IMR-90 (cell line): ENCODE measurements at regions not wholly inside any gene's neighbourhood (a gene's known extent, or its start where the extent isn't known, plus 50 kb on each side); places are given as distances from the start of the nearest gene placed in this dataset.

Experiments
- ATAC-seq: fragments of 200-7000 bp; cut with Tn5 transposase; 2 replicates; pipeline ENCODE4 v1.9.1; 2020; ENCODE audit warnings: low read depth, mild to moderate bottlenecking, moderate library complexity
- BruUV-seq: library from RNA; stranded (reverse); fragments of 400-500 nt; replicated peaks from 2 replicates; lab custom pipeline; 2021; lab: Mats Ljungman, UMichigan
- CTCF ChIA-PET: fragments of 300-600 bp; formaldehyde crosslinking; extraction: SDS; loops from one replicate; lab custom pipeline; 2021; ENCODE audit warnings: antibody characterized with exemption; lab: Yijun Ruan, JAX
- POLR2A ChIA-PET: fragments of 300-600 bp; sonication (Branson Sonifier 250); formaldehyde crosslinking; loops from one replicate; lab custom pipeline; 2022; ENCODE audit warnings: antibody characterized with exemption; ENCODE audit not compliant: unreplicated experiment; lab: Charles Lee
- DNase-seq: peaks from one replicate; pipeline ENCODE4 v3.0.0; 2013
- H2AFZ ChIP-seq: replicated peaks from 2 replicates; pipeline ENCODE3; 2013; ENCODE audit warnings: low read length, mild to moderate bottlenecking; ENCODE audit not compliant: poor library complexity
- H2AK5ac ChIP-seq: 2 replicates; pipeline ENCODE4 v1.6.1; 2013; ENCODE audit warnings: low read depth, low read length, inconsistent platforms
- H2AK9ac ChIP-seq: replicated peaks from 2 replicates; pipeline ENCODE3; 2013; ENCODE audit warnings: mild to moderate bottlenecking, low read depth, low read length, moderate library complexity; ENCODE audit not compliant: poor library complexity
- H2BK120ac ChIP-seq: 2 replicates; pipeline ENCODE4 v1.6.1; 2013; ENCODE audit warnings: low read depth, low read length, inconsistent platforms
- H2BK15ac ChIP-seq: 3 replicates; pipeline ENCODE4 v1.6.1; 2013; ENCODE audit warnings: low read depth, low read length, inconsistent platforms
- H2BK20ac ChIP-seq: 2 replicates; pipeline ENCODE4 v1.6.1; 2013; ENCODE audit warnings: low read depth, mild to moderate bottlenecking, inconsistent platforms, low read length, moderate library complexity
- H2BK5ac ChIP-seq: 2 replicates; pipeline ENCODE4 v1.6.1; 2013; ENCODE audit warnings: mild to moderate bottlenecking, low read depth, low read length, inconsistent platforms; ENCODE audit not compliant: poor library complexity, severe bottlenecking
- H3K14ac ChIP-seq: replicated peaks from 2 replicates; pipeline ENCODE4 v1.6.1; 2013; ENCODE audit warnings: low read depth, low read length, inconsistent platforms
- H3K18ac ChIP-seq: 2 replicates; pipeline ENCODE4 v1.6.1; 2013; ENCODE audit warnings: low read depth, low read length, control low read depth
- H3K23ac ChIP-seq: 2 replicates; pipeline ENCODE4 v1.6.1; 2013; ENCODE audit warnings: low read depth, low read length, inconsistent platforms
- H3K27ac ChIP-seq: 2 replicates; pipeline ENCODE4 v1.5.1; 2013; ENCODE audit warnings: mild to moderate bottlenecking, control low read depth, low read length; ENCODE audit not compliant: insufficient read depth
- H3K27me3 ChIP-seq: 2 replicates; pipeline ENCODE4 v1.6.1; 2013; ENCODE audit warnings: low read length; ENCODE audit not compliant: control insufficient read depth, insufficient read depth
- H3K36me3 ChIP-seq: 2 replicates; pipeline ENCODE4 v1.6.1; 2013; ENCODE audit warnings: low read length, mixed read lengths; ENCODE audit not compliant: control insufficient read depth, insufficient read depth
- H3K4ac ChIP-seq: 2 replicates; pipeline ENCODE4 v1.6.1; 2013; ENCODE audit warnings: low read depth, low read length, inconsistent platforms
- H3K4me1 ChIP-seq: 2 replicates; pipeline ENCODE4 v1.6.1; 2013; ENCODE audit warnings: low read length, mixed read lengths; ENCODE audit not compliant: control insufficient read depth, insufficient read depth
- H3K4me2 ChIP-seq: 2 replicates; pipeline ENCODE4 v1.6.1; 2013; ENCODE audit warnings: low read depth, mild to moderate bottlenecking, control low read depth, low read length, moderate library complexity
- H3K4me3 ChIP-seq: 2 replicates; pipeline ENCODE4 v1.5.1; 2013; ENCODE audit warnings: low read depth, mild to moderate bottlenecking, control low read depth, low read length, moderate library complexity; ENCODE audit not compliant: insufficient read depth
- H3K56ac ChIP-seq: 2 replicates; pipeline ENCODE4 v1.6.1; 2013; ENCODE audit warnings: low read length, inconsistent platforms; ENCODE audit not compliant: insufficient read depth; ENCODE audit errors: extremely low read depth
- H3K79me1 ChIP-seq, 2 experiments: 2 replicates each; pipeline ENCODE4 v1.6.1; 2013; ENCODE audit warnings: low read length in 2 of 2, inconsistent platforms in 1 of 2, low read depth in 1 of 2
- H3K9ac ChIP-seq: 2 replicates; pipeline ENCODE4 v1.6.1; 2013; ENCODE audit warnings: low read depth, low read length, control low read depth
- H3K9me1 ChIP-seq: 2 replicates; pipeline ENCODE4 v1.6.1; 2013; ENCODE audit warnings: low read length, inconsistent platforms; ENCODE audit not compliant: insufficient read depth
- H3K9me3 ChIP-seq: 2 replicates; pipeline ENCODE4 v1.6.1; 2013; ENCODE audit warnings: low read length; ENCODE audit not compliant: control insufficient read depth, insufficient read depth
- H4K20me1 ChIP-seq: 2 replicates; pipeline ENCODE4 v1.6.1; 2013; ENCODE audit warnings: low read length, inconsistent platforms; ENCODE audit not compliant: insufficient read depth
- H4K5ac ChIP-seq: 2 replicates; pipeline ENCODE4 v1.6.1; 2013; ENCODE audit warnings: mild to moderate bottlenecking, low read depth, low read length, control low read depth
- H4K8ac ChIP-seq, 2 experiments: 2 replicates each; pipeline ENCODE4 v1.6.1; 2013; ENCODE audit warnings: low read depth in 2 of 2, low read length in 2 of 2, control low read depth in 1 of 2, inconsistent platforms in 1 of 2
- H4K91ac ChIP-seq: 2 replicates; pipeline ENCODE4 v1.6.1; 2013; ENCODE audit warnings: low read depth, low read length, inconsistent platforms; ENCODE audit not compliant: insufficient read depth
- BHLHE40 ChIP-seq: fragments of 150-350 bp; IDR thresholded peaks from 2 replicates; pipeline ENCODE4 v1.6.1; 2016; ENCODE audit warnings: mild to moderate bottlenecking, low read depth, low read length
- CEBPB ChIP-seq: IDR thresholded peaks from 2 replicates; pipeline ENCODE4 v1.6.1; 2012; ENCODE audit warnings: low read depth, low read length, improper control_type of control experiment
- CHD1 ChIP-seq: IDR thresholded peaks from 2 replicates; pipeline ENCODE4 v1.6.1; 2012; ENCODE audit warnings: low read depth, low read length, improper control_type of control experiment
- CTCF ChIP-seq: conservative IDR thresholded peaks from 2 replicates; pipeline ENCODE4 v1.5.1; 2012; ENCODE audit warnings: mild to moderate bottlenecking, low read depth, low read length, improper control_type of control experiment
- ELK1 ChIP-seq: fragments of 150-350 bp; IDR thresholded peaks from 2 replicates; pipeline ENCODE4 v1.6.1; 2016; ENCODE audit warnings: low read depth, mild to moderate bottlenecking, low read length, moderate library complexity, borderline replicate concordance
- MAFK ChIP-seq: IDR thresholded peaks from 2 replicates; pipeline ENCODE4 v1.6.1; 2012; ENCODE audit warnings: low read depth, low read length, improper control_type of control experiment
- MAZ ChIP-seq: IDR thresholded peaks from 2 replicates; pipeline ENCODE4 v1.6.1; 2012; ENCODE audit warnings: low read depth, mild to moderate bottlenecking, low read length, improper control_type of control experiment, moderate library complexity, borderline replicate concordance
- MXI1 ChIP-seq: IDR thresholded peaks from 2 replicates; pipeline ENCODE4 v1.6.1; 2012; ENCODE audit warnings: low read depth, mild to moderate bottlenecking, low read length, moderate library complexity, borderline replicate concordance
- POLR2A ChIP-seq: IDR thresholded peaks from 2 replicates; pipeline ENCODE4 v1.6.1; 2012; ENCODE audit warnings: mild to moderate bottlenecking, low read depth, low read length
- RAD21 ChIP-seq: IDR thresholded peaks from 2 replicates; pipeline ENCODE4 v1.6.1; 2012; ENCODE audit warnings: low read length, improper control_type of control experiment
- RCOR1 ChIP-seq: IDR thresholded peaks from 2 replicates; pipeline ENCODE4 v1.6.1; 2012; ENCODE audit warnings: mild to moderate bottlenecking, low read length, improper control_type of control experiment; ENCODE audit not compliant: insufficient replicate concordance
- RFX5 ChIP-seq: IDR thresholded peaks from 2 replicates; pipeline ENCODE4 v1.8.0; 2012; ENCODE audit warnings: low read depth, mild to moderate bottlenecking, low read length, moderate library complexity
- SMC3 ChIP-seq: fragments of 150-350 bp; IDR thresholded peaks from 2 replicates; pipeline ENCODE4 v1.6.1; 2016; ENCODE audit warnings: low read depth, mild to moderate bottlenecking, antibody characterized with exemption, low read length, moderate library complexity
- USF2 ChIP-seq: fragments of 150-350 bp; IDR thresholded peaks from 2 replicates; pipeline ENCODE4 v1.6.1; 2017; ENCODE audit warnings: mild to moderate bottlenecking, antibody characterized with exemption, low read length, low read depth
- WGBS, 2 experiments: methylation state at CpG; one replicate each; pipeline versions ENCODE4 v1.1.5 to v1.1.7; 2013; ENCODE audit warnings: missing lambda C conversion rate in 2 of 2; ENCODE audit not compliant: insufficient read length in 1 of 2; ENCODE audit errors: extremely low coverage in 2 of 2; 5-methylcytosine and 5-hydroxymethylcytosine counted together
- dilution Hi-C: fragments of 300-500 bp; cut with HindIII; formaldehyde crosslinking; loops from one replicate; pipeline ENCODE4 v1.14.3; 2018; ENCODE audit warnings: low sequenced_read_pairs; ENCODE audit not compliant: unreplicated experiment
- in situ Hi-C: fragments of 300-500 bp; cut with MboI; formaldehyde crosslinking; loops from 3 replicates; pipeline ENCODE4 v1.14.3; 2019; ENCODE audit warnings: low sequenced_read_pairs, inconsistent platforms, mixed read lengths
- intact Hi-C: fragments of 100-400 bp; cut with micrococcal nuclease; formaldehyde crosslinking; loops from 2 replicates; pipeline ENCODE4 v1.10.0; 2022

- Histone ChIP-seq H3K9me3 (no peaks in the 10 kb centered on the region), H3K79me1 (no peaks in the 10 kb centered on the region), H4K91ac (no peak overlapping the region), H2BK120ac (no peak overlapping the region), H3K27me3 (no peaks in the 10 kb centered on the region; the same call in 1 of the 2 replicates), H3K9ac (no peak overlapping the region), H2BK20ac (no peak overlapping the region), H3K4me2 (no peak overlapping the region), H3K4me3 (no peak overlapping the region), H3K18ac (no peak overlapping the region), H2AFZ (no peak overlapping the region), H4K8ac (no peak overlapping the region), H3K9me1 (no peaks in the 10 kb centered on the region), H3K36me3 (no peaks in the 10 kb centered on the region), H3K4me1 (no peaks in the 10 kb centered on the region), H3K14ac (no peak overlapping the region), H3K27ac (no peak overlapping the region), H2BK5ac (no peak overlapping the region), H3K4ac (no peak overlapping the region), H2BK15ac (no peak overlapping the region), H2AK9ac (no peak overlapping the region), H4K5ac (no peak overlapping the region), H4K20me1 (no peaks in the 10 kb centered on the region), H2AK5ac (no peak overlapping the region), H3K23ac (no peak overlapping the region), H3K56ac (no peak overlapping the region)
- ChIA-PET POLR2A (no interaction called here), CTCF (interaction anchor here (0.7 kb wide), 1 partner anchor 93 kb away, joined by 3 read pairs; no protein-coding TSS in a partner anchor)
- 60% methylated on average over 1 of the region's 1 CpG; no CpG with 5 or more reads in 1 of the 2 experiments for WGBS, 2 experiments
- no TSS peak for BruUV-seq
- no peak for ATAC-seq
- intact Hi-C loops (no loop called here), dilution Hi-C loops (no loop called here), in situ Hi-C loops (no loop called here)
- DNase-seq, result no peak
- TF ChIP-seq MXI1 (no peak), ELK1 (no peak), RAD21 (no peak), BHLHE40 (no peak), CHD1 (no peak), RFX5 (no peak), RCOR1 (no peak), CEBPB (no peak), USF2 (no peak), MAFK (no peak), MAZ (no peak), SMC3 (no peak), POLR2A (no peak), CTCF (no peak)
These were observed 114.7 kb upstream of the ARMCX2 start for GRCh38 chrX:101774340-101774739.
